H1 (cell line): ENCODE measurements at regions not wholly inside any gene's neighbourhood (a gene's known extent, or its start where the extent isn't known, plus 50 kb on each side); places are given as distances from the start of the nearest gene placed in this dataset.

Experiments
- CTCF ChIA-PET: fragments of 300-600 bp; sonication (Branson Sonifier 250); formaldehyde crosslinking; loops from one replicate; lab custom pipeline; 2021; ENCODE audit not compliant: partially characterized antibody; lab: Charles Lee
- POLR2A ChIA-PET: fragments of 300-600 bp; sonication (Branson Sonifier 250); formaldehyde crosslinking; loops from one replicate; lab custom pipeline; 2021; ENCODE audit warnings: inconsistent platforms; ENCODE audit not compliant: partially characterized antibody; lab: Charles Lee
- DNase-seq, 2 experiments: peaks; one replicate each; pipeline versions ENCODE4 v3.0.0 to v3.0.0-alpha.2; 2010 to 2022; ENCODE audit warnings: low spot score in 2 of 2, low read depth in 1 of 2, mixed read lengths in 1 of 2
- FAIRE-seq: peaks from 2 replicates; lab custom pipeline; 2011; peaks lifted over from hg19 to GRCh38; lab: Jason Lieb, UNC
- H2AFZ ChIP-seq: 2 replicates; pipeline ENCODE4 v1.8.1; 2012; ENCODE audit warnings: low read length, inconsistent platforms
- H2AK5ac ChIP-seq: 2 replicates; pipeline ENCODE4 v1.6.1; 2013; ENCODE audit warnings: low read depth, low read length
- H2BK120ac ChIP-seq: replicated peaks from 2 replicates; pipeline ENCODE3; 2013; ENCODE audit warnings: low read depth, low read length, inconsistent platforms
- H2BK12ac ChIP-seq: 2 replicates; pipeline ENCODE4 v1.6.1; 2013; ENCODE audit warnings: low read depth, low read length
- H2BK15ac ChIP-seq: 2 replicates; pipeline ENCODE4 v1.6.1; 2013; ENCODE audit warnings: low read length
- H2BK20ac ChIP-seq: 2 replicates; pipeline ENCODE4 v1.6.1; 2013; ENCODE audit warnings: low read length
- H2BK5ac ChIP-seq: 2 replicates; pipeline ENCODE4 v1.6.1; 2013; ENCODE audit warnings: low read depth, low read length
- H3K14ac ChIP-seq: 2 replicates; pipeline ENCODE4 v1.6.1; 2013; ENCODE audit warnings: inconsistent platforms; ENCODE audit not compliant: insufficient read length
- H3K18ac ChIP-seq: 2 replicates; pipeline ENCODE4 v1.6.1; 2013; ENCODE audit warnings: low read length; ENCODE audit errors: extremely low read depth
- H3K23ac ChIP-seq: 2 replicates; pipeline ENCODE4 v1.6.1; 2013; ENCODE audit warnings: inconsistent platforms; ENCODE audit not compliant: insufficient read length
- H3K23me2 ChIP-seq: 2 replicates; pipeline ENCODE4 v1.6.1; 2013; ENCODE audit warnings: low read depth, low read length
- H3K27ac ChIP-seq: 2 replicates; pipeline ENCODE4 v1.6.1; 2011; ENCODE audit warnings: low read depth, low read length, inconsistent platforms
- H3K27me3 ChIP-seq, 4 experiments: replicated peaks in 1 of 4; 1 replicate in 1 of 4; 2 replicates in 3 of 4; pipeline versions ENCODE4 v1.6.1 to v1.8.1; 2011 to 2013; ENCODE audit warnings: low read length in 3 of 4, mild to moderate bottlenecking in 3 of 4, inconsistent platforms in 2 of 4, mixed read lengths in 2 of 4, moderate library complexity in 1 of 4; ENCODE audit not compliant: control insufficient read depth in 3 of 4, insufficient read depth in 3 of 4; ENCODE audit errors: extremely low read depth in 1 of 4
- H3K36me3 ChIP-seq, 4 experiments: 2 replicates each; pipeline versions ENCODE4 v1.6.1 to v1.8.1; 2011 to 2013; ENCODE audit warnings: mild to moderate bottlenecking in 4 of 4, low read length in 3 of 4, moderate library complexity in 2 of 4, control low read depth in 1 of 4, inconsistent platforms in 1 of 4; ENCODE audit not compliant: insufficient read depth in 4 of 4, control insufficient read depth in 2 of 4
- H3K4ac ChIP-seq: replicated peaks from 2 replicates; pipeline ENCODE3; 2013; ENCODE audit warnings: low read length, low read depth, mixed read lengths, inconsistent platforms; ENCODE audit not compliant: insufficient read length
- H3K4me1 ChIP-seq, 4 experiments: replicated peaks in 1 of 4; 1 replicate in 1 of 4; 2 replicates in 3 of 4; pipeline versions ENCODE4 v1.6.1 to v1.8.1; 2011 to 2013; ENCODE audit warnings: low read length in 3 of 4, inconsistent platforms in 2 of 4, mixed read lengths in 1 of 4; ENCODE audit not compliant: insufficient read depth in 4 of 4, control insufficient read depth in 3 of 4
- H3K4me2 ChIP-seq, 2 experiments: 2 replicates each; pipeline versions ENCODE4 v1.6.1 to v1.8.1; 2011 to 2013; ENCODE audit warnings: low read depth in 2 of 2, low read length in 2 of 2, control low read depth in 1 of 2, inconsistent platforms in 1 of 2, mild to moderate bottlenecking in 1 of 2; ENCODE audit not compliant: insufficient read depth in 1 of 2
- H3K4me3 ChIP-seq, 4 experiments: fragments of 200-600, 300-600 bp in 1 of 4; sonication (generic), shearing (Covaris generic), sonication (Bioruptor Twin) in 1 of 4; 2 replicates each; pipeline versions ENCODE4 v1.5.1 to v1.8.1; 2011 to 2016; ENCODE audit warnings: low read length in 4 of 4, low read depth in 3 of 4, control low read depth in 2 of 4, inconsistent platforms in 2 of 4, mild to moderate bottlenecking in 2 of 4, mixed read lengths in 1 of 4, moderate library complexity in 1 of 4; ENCODE audit not compliant: insufficient read depth in 2 of 4; ENCODE audit errors: extremely low read depth in 1 of 4
- H3K56ac ChIP-seq: replicated peaks from 2 replicates; pipeline ENCODE3; 2013; ENCODE audit warnings: low read depth, mild to moderate bottlenecking, mixed read lengths, low read length, inconsistent platforms; ENCODE audit not compliant: insufficient read length
- H3K79me1 ChIP-seq: 2 replicates; pipeline ENCODE4 v1.6.1; 2013; ENCODE audit warnings: low read depth, low read length, control low read depth
- H3K79me2 ChIP-seq, 2 experiments: 2 replicates each; pipeline versions ENCODE4 v1.6.1 to v1.8.1; 2012 to 2013; ENCODE audit warnings: low read length in 2 of 2, mild to moderate bottlenecking in 2 of 2, inconsistent platforms in 1 of 2; ENCODE audit not compliant: insufficient read depth in 2 of 2, control insufficient read depth in 1 of 2
- H3K9ac ChIP-seq, 4 experiments: replicated peaks in 1 of 4; 1 replicate in 1 of 4; 2 replicates in 3 of 4; pipeline versions ENCODE4 v1.6.1 to v1.8.1; 2011 to 2013; ENCODE audit warnings: low read depth in 3 of 4, low read length in 3 of 4, control low read depth in 2 of 4, mild to moderate bottlenecking in 2 of 4, moderate library complexity in 2 of 4, inconsistent platforms in 1 of 4; ENCODE audit errors: extremely low read depth in 1 of 4
- H3K9me3 ChIP-seq, 2 experiments: 2 replicates each; pipeline versions ENCODE4 v1.6.1 to v1.8.1; 2012 to 2013; ENCODE audit warnings: mild to moderate bottlenecking in 2 of 2, moderate library complexity in 2 of 2, control low read depth in 1 of 2, inconsistent platforms in 1 of 2, low read depth in 1 of 2, low read length in 1 of 2, mixed read lengths in 1 of 2; ENCODE audit not compliant: insufficient read depth in 2 of 2
- H4K20me1 ChIP-seq, 2 experiments: replicated peaks in 1 of 2; 2 replicates each; pipeline versions ENCODE3 to v1.8.1; 2011 to 2013; ENCODE audit warnings: inconsistent platforms in 2 of 2, low read length in 2 of 2, mild to moderate bottlenecking in 1 of 2; ENCODE audit not compliant: insufficient read depth in 2 of 2, control insufficient read depth in 1 of 2
- H4K5ac ChIP-seq: 2 replicates; pipeline ENCODE4 v1.6.1; 2013; ENCODE audit warnings: low read length, low read depth, mixed read lengths, inconsistent platforms; ENCODE audit not compliant: insufficient read length
- H4K8ac ChIP-seq: 2 replicates; pipeline ENCODE4 v1.8.0; 2013; ENCODE audit warnings: mild to moderate bottlenecking, moderate library complexity, low read length, inconsistent platforms; ENCODE audit not compliant: insufficient read depth; ENCODE audit errors: extremely low read depth
- H4K91ac ChIP-seq: replicated peaks from 2 replicates; pipeline ENCODE3; 2013; ENCODE audit warnings: low read length, mixed read lengths, inconsistent platforms; ENCODE audit not compliant: insufficient read length
- CHD2 ChIP-seq: IDR thresholded peaks from 2 replicates; pipeline ENCODE4 v1.6.1; 2012; ENCODE audit warnings: low read length, improper control_type of control experiment
- CREB1 ChIP-seq: IDR thresholded peaks from 2 replicates; pipeline ENCODE4 v1.6.1; 2012; ENCODE audit warnings: inconsistent platforms
- GTF2F1 ChIP-seq: IDR thresholded peaks from 2 replicates; pipeline ENCODE4 v1.6.1; 2012; ENCODE audit warnings: low read depth, low read length, improper control_type of control experiment, borderline replicate concordance
- JUN ChIP-seq: IDR thresholded peaks from 2 replicates; pipeline ENCODE4 v1.6.1; 2011; ENCODE audit warnings: low read depth, mild to moderate bottlenecking, improper control_type of control experiment, low read length
- KDM5A ChIP-seq: fragments of 200-600 bp; IDR thresholded peaks from 2 replicates; pipeline ENCODE4 v1.7.1; 2012; ENCODE audit warnings: mild to moderate bottlenecking, low read length, inconsistent platforms, mixed read lengths
- NRF1 ChIP-seq: IDR thresholded peaks from 2 replicates; pipeline ENCODE4 v1.6.1; 2011; ENCODE audit warnings: mild to moderate bottlenecking, low read depth, low read length, improper control_type of control experiment
- POU5F1 ChIP-seq: IDR thresholded peaks from 2 replicates; pipeline ENCODE4 v1.6.1; 2011; ENCODE audit warnings: low read depth, mild to moderate bottlenecking, low read length, moderate library complexity
- RAD21 ChIP-seq, 2 experiments: IDR thresholded peaks in 1 of 2; conservative IDR thresholded peaks in 1 of 2; 2 replicates each; pipeline ENCODE4 v1.6.1; 2011; ENCODE audit warnings: low read depth in 2 of 2, low read length in 2 of 2, improper control_type of control experiment in 1 of 2, inconsistent platforms in 1 of 2, mild to moderate bottlenecking in 1 of 2, moderate library complexity in 1 of 2
- RBBP5 ChIP-seq: IDR thresholded peaks from 2 replicates; pipeline ENCODE4 v1.7.1; 2012; ENCODE audit warnings: low read depth, mild to moderate bottlenecking, inconsistent platforms, low read length, moderate library complexity, borderline replicate concordance
- RXRA ChIP-seq: IDR thresholded peaks from 2 replicates; pipeline ENCODE4 v1.6.1; 2011; ENCODE audit warnings: low read depth, mild to moderate bottlenecking, low read length, moderate library complexity; ENCODE audit not compliant: insufficient read depth
- SP4 ChIP-seq: IDR thresholded peaks from 2 replicates; pipeline ENCODE4 v1.6.1; 2012; ENCODE audit warnings: low read length, inconsistent platforms
- USF2 ChIP-seq: IDR thresholded peaks from 2 replicates; pipeline ENCODE4 v1.6.1; 2011; ENCODE audit warnings: low read length, improper control_type of control experiment
- WGBS, 2 experiments: shearing (Covaris generic) in 1 of 2; methylation state at CpG; one replicate each; pipeline versions ENCODE4 v1.1.6 to v1.1.7; 2013 to 2015; ENCODE audit warnings: low lambda C conversion rate in 2 of 2, mixed read lengths in 2 of 2, inconsistent platforms in 1 of 2, low coverage in 1 of 2, missing lambda C conversion rate in 1 of 2; ENCODE audit not compliant: insufficient replicate concordance in 2 of 2, insufficient coverage in 1 of 2, insufficient read length in 1 of 2; ENCODE audit errors: extremely low coverage in 1 of 2, missing lambda C conversion rate in 1 of 2; 5-methylcytosine and 5-hydroxymethylcytosine counted together

GRCh38 chr3:10707400-10708215 is 108.4 kb upstream of the SLC6A11 start:
- 0% methylated on average over 15 of the region's 93 CpGs; no CpG with 5 or more reads in 1 of the 2 experiments for WGBS, 2 experiments
- no peak overlapping the region for H3K9ac ChIP-seq
- no peak overlapping the region for H2BK5ac ChIP-seq
- no peak overlapping the region for H4K5ac ChIP-seq
- H3K27ac ChIP-seq = no peak overlapping the region
- H3K18ac ChIP-seq = no peak overlapping the region
- H3K4me1 ChIP-seq = peaks cover 2 to 10% (median 6%) of the 10 kb centered on the region in 4 experiments
- POLR2A ChIA-PET = no interaction called here
- H4K20me1 ChIP-seq = peaks cover 4 to 9% of the 10 kb centered on the region in 2 experiments
- H4K8ac ChIP-seq = no peak overlapping the region
- no peak overlapping the region for H2BK12ac ChIP-seq
- H3K56ac ChIP-seq = no peak overlapping the region
- no peak overlapping the region for H2BK20ac ChIP-seq
- H3K36me3 ChIP-seq = no peaks in the 10 kb centered on the region
- no peaks in the 10 kb centered on the region for H3K9me3 ChIP-seq
- peak overlapping the region; percentile 64 to 73 for H3K4me2 ChIP-seq
- H3K14ac ChIP-seq = no peak overlapping the region
- no peak overlapping the region for H4K91ac ChIP-seq
- no peak overlapping the region for H2AFZ ChIP-seq
- H3K4ac ChIP-seq = no peak overlapping the region
- DNase-seq (peak in 1 of 2 experiments; percentile 62), FAIRE-seq (no peak)
- H2BK15ac ChIP-seq = no peak overlapping the region
- CTCF ChIA-PET = interaction anchor here (0.6 to 2.6 kb wide), 30 partner anchors 9 to 379 kb away, joined by 3 to 22 read pairs (median 3); no protein-coding TSS in a partner anchor
- peaks cover 8 to 49% (median 41%) of the 10 kb centered on the region in 4 experiments for H3K27me3 ChIP-seq
- H3K79me2 ChIP-seq = no peaks in the 10 kb centered on the region
- no peak overlapping the region for H2BK120ac ChIP-seq
- H3K4me3 ChIP-seq = peak overlapping the region; percentile 25 to 66 (median 44)
- no peak overlapping the region for H2AK5ac ChIP-seq
- peaks cover 7% of the 10 kb centered on the region for H3K23me2 ChIP-seq
- H3K23ac ChIP-seq = no peak overlapping the region
- H3K79me1 ChIP-seq = no peaks in the 10 kb centered on the region
- no peak for TF ChIP-seq CHD2
- TF ChIP-seq RAD21 (IDR thresholded peaks at IDR 0.05 in 1 of 2, conservative IDR thresholded peaks at IDR 0.05 in 1 of 2; ENCODE audit: low read depth in 2 of 2, low read length in 2 of 2) = no peak; a peak in 1 of 4 replicates
- TF ChIP-seq SP4 = no peak
- TF ChIP-seq JUN = no peak
- no peak for TF ChIP-seq NRF1
- TF ChIP-seq RXRA = no peak
- no peak for TF ChIP-seq USF2
- TF ChIP-seq CREB1 = no peak
- TF ChIP-seq RBBP5 = 0 out of 2 replicates have a peak, but pooled peaks have one; percentile 14
- TF ChIP-seq GTF2F1 = no peak
- no peak for TF ChIP-seq POU5F1
- no peak for TF ChIP-seq KDM5A
